AG08395 (cell line): ENCODE measurements at regions not wholly inside any gene's neighbourhood (a gene's known extent, or its start where the extent isn't known, plus 50 kb on each side); places are given as distances from the start of the nearest gene placed in this dataset.
A peak's percentile ranks its signal among the peaks of the same experiment; 100 is the strongest.

Experiments used
- DNase-seq: peaks from one replicate; pipeline ENCODE4 v3.0.0; 2012; ENCODE audit warnings: mixed read lengths, low spot score

GRCh38 chr2:163834841-163835240 is 99.0 kb upstream of the FIGN start:
- no peak for DNase-seq

DNA sequence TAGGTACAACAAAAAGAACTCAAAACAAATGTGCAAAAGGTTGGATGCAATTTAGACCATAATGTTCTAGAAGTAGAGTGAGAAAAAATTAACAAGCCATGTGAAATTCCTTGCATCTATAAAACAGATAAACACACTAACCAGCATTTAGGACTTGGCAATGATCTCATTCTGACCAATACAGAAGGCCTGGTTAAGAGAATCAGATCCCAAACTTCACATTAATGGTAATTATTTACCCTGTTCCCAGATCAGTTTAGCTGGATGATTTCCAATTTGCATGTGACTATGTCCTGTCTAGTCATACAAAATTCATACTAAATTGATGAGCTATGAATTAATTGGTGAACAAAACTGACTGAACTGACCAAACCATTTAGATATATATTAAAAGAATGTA is 98.4 kb upstream of the FIGN start:
- DNase-seq, result no peak

GRCh38 chr2:163828771-163829170 is 93.0 kb upstream of the FIGN start:
- no peak for DNase-seq

DNA sequence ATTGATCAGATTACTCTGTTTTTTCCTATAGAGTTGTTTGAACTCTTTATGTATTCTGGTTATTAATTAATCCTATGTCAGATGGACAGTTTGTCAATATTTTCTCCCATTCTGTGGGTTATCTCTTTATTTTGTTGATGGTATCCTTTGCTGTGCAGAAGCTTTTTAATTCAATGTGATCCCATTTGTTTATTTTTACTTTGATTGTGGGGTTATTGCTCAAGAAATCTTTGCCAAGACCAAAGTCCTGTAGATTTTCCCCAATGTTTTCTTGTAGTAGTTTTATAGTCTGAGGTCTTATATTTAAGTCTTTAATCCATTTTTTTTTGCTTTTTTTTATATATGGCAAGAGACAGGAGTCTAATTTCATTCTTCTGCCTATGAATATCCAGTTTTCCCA is 86.2 kb upstream of the FIGN start:
- no peak for DNase-seq

GRCh38 chr2:163812926-163813520 is 77.2 kb upstream of the FIGN start:
- no peak for DNase-seq

DNA sequence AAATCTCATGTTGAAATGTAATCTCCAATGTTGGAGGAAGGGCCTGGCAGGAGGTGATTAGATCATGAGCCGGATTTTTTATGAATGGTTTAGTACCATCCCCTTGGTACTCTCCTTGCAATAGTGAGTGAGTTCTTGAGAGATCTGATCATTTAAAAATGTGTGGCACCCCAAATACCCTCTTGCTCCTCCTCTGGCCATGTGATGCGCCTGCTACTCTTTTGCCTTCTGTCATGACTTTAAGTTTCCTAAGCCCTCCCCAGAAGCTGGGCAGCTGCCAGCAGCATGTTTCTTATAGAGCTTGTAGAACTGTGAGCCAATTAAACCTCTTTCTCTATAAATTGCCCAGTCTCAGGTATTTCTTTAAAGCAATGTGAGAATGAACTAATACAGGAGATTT is 72.6 kb upstream of the FIGN start:
- no peak for DNase-seq

- DNase-seq, result no peak
Observed at GRCh38 chr2:163802284-163802683, 66.5 kb upstream of the FIGN start.

GRCh38 chr2:163801486-163801885 is 65.7 kb upstream of the FIGN start:
- no peak for DNase-seq

DNA sequence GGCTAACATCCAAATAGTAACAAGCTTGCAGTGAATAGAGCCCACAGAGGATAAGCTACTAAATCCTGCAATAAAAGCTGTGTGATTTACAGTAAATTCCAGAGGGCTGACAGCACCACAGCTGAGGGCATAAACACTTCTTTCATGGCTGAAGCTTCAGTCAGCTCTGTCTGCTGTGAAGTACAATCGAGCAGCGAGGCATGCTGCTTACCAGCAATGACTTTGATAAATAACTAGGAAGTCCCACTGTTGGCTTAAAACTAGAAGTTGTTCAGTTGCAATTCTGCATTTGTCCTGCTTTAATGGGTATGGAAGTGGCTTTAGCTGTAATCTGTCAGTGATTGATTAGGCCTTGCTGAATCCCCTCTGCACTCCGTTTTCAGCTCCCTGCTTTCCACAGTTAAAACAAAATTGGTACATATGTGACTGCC is 65.2 kb upstream of the FIGN start:
- DNase-seq, result peak; percentile 55

DNA sequence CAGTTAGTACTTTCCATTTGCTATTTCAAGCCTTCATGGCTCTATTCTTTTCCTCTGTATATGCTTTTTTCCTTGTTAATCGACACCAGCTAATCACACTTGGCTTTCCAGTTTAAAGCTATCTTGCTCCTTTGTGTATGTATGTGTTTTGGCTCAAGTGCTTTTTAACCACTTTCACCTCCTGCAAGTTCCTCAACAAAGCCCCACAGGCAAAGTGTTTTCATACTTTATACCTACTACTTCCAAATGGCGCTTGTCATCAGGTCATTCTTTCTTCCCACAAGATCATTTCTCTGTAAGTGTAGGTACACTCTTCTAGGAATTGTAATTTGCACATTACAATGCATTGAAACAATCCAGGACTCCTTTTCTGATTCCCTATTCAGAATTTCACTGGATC is 64.0 kb upstream of the FIGN start:
- no peak for DNase-seq

GRCh38 chr2:163794635-163795034 is 58.8 kb upstream of the FIGN start:
- no peak for DNase-seq
